ENCODE measurements at regions not wholly inside any gene's neighbourhood (a gene's known extent, or its start where the extent isn't known, plus 50 kb on each side); places are given as distances from the start of the nearest gene placed in this dataset.
"Not testable (repeated sequence)": the region's sequence is repeated elsewhere in the genome, so short reads cannot be mapped to it uniquely, and the experiment has no call there.

DNA sequence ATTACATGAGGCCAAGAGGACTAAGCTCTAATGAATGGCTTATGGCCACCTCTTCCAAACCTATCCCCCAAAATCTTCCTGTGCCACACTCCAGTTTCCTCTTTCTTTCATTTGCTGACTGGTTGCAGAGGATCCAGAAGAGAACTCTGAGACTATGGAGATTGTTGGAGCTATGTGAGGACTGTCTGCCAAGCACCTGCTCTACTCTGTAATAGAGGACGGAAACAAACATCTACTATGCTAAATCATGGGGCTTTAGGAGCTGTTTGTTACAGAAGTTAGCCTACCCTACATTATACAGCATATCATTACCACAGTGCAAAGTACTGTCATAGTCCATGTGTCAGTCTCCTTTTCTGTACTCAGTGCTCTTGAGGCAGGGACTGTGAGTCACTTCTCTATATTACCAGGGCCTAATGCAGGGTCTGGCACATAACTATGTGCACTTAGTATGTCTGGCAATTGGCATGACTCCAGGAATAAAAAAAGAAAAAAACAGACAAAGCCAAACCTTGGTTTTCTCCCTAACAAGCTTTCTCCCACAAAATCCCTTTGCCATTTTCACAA lies 95.1 kb downstream of the RPAP3 start:
- Histone ChIP-seq H3K27me3 (ENCODE audit: control insufficient read depth in 1 of 2, insufficient read depth in 2 of 2, low read length in 1 of 2) (no peaks in the 10 kb centered on the region), H3K4me3 (ENCODE audit: low read length in 2 of 2) (no peak overlapping the region), H3K9me3 (ENCODE audit: control insufficient read depth, low read length) (peaks cover 5% of the 10 kb centered on the region), H3K36me3 (ENCODE audit: control insufficient read depth in 1 of 2, insufficient read depth in 2 of 2, low read length in 1 of 2) (no peaks in the 10 kb centered on the region), H3K4me1 (ENCODE audit: control insufficient read depth in 1 of 2, insufficient read depth in 2 of 2, low read length in 2 of 2) (no peaks in the 10 kb centered on the region), H3K27ac (ENCODE audit: low read depth in 1 of 2, low read length in 2 of 2) (no peak overlapping the region)
- 88 to 91% methylated on average over 1 of the region's 1 CpG for WGBS, 2 donors
- DNase-seq = no peak
- intact Hi-C loops (cut with DNase I) = no loop called here
- ATAC-seq (ENCODE audit: low FRiP score) = no peak

DNA sequence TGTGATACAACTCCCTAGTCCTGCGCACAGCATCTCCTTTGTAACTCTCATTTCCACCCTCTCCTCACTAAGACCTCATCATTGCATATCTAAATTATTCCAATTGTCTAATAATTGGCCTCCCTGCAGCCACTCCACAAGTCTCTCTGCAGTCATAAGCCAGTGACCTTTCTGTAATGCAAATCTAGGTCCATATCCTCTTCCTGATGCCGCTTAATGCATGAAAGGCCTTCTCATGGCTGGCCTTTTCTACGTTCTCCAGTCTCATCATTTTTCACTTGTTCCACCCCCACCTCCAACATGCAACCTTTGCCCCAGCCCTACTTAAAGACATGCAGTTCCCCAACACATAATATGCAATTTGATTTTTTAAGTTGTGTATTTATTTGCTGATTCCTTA lies 96.0 kb downstream of the RPAP3 start:
- no peaks in the 10 kb centered on the region for H3K4me1 ChIP-seq (ENCODE audit: control insufficient read depth in 1 of 2, insufficient read depth in 2 of 2, low read length in 2 of 2)
- H3K27me3 ChIP-seq (ENCODE audit: control insufficient read depth in 1 of 2, insufficient read depth in 2 of 2, low read length in 1 of 2) = no peaks in the 10 kb centered on the region
- H3K36me3 ChIP-seq (ENCODE audit: control insufficient read depth in 1 of 2, insufficient read depth in 2 of 2, low read length in 1 of 2) = no peaks in the 10 kb centered on the region
- H3K27ac ChIP-seq (ENCODE audit: low read depth in 1 of 2, low read length in 2 of 2) = no peak overlapping the region
- H3K4me3 ChIP-seq (ENCODE audit: low read length in 2 of 2) = no peak overlapping the region
- ATAC-seq (ENCODE audit: low FRiP score) (no peak), DNase-seq (no peak)
- intact Hi-C loops (cut with DNase I) = no loop called here
- H3K9me3 ChIP-seq (ENCODE audit: control insufficient read depth, low read length) = peaks cover 5% of the 10 kb centered on the region
- WGBS, 2 donors = 95 to 100% methylated on average over 3 of the region's 3 CpGs

DNA sequence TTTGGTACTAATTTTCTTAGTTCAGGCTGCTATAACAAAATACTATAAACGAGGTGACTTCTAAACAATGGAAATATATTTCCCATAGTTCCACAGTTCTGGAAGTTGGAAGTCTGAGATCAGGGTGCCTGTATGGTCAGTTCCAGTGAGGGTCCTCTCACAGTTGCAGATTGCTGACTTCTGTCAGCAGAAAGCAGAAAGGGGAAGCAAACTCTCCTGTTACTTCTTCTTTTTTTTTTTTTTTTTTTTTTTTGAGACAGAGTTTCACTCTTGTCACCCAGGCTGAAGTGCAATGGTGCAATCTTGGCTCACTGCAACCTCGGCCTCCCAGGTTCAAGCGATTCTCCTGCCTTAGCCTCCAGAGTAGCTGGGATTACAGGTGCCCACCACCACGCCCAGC lies 97.2 kb downstream of the RPAP3 start:
- WGBS, 2 donors = 93 to 95% methylated on average over 4 of the region's 4 CpGs
- H3K36me3 ChIP-seq (ENCODE audit: control insufficient read depth in 1 of 2, insufficient read depth in 2 of 2, low read length in 1 of 2); H3K27ac ChIP-seq (ENCODE audit: low read depth in 1 of 2, low read length in 2 of 2); H3K27me3 ChIP-seq (ENCODE audit: control insufficient read depth in 1 of 2, insufficient read depth in 2 of 2, low read length in 1 of 2); intact Hi-C loops (cut with DNase I); H3K9me3 ChIP-seq (ENCODE audit: control insufficient read depth, low read length); H3K4me3 ChIP-seq (ENCODE audit: low read length in 2 of 2); ATAC-seq (ENCODE audit: low FRiP score); H3K4me1 ChIP-seq (ENCODE audit: control insufficient read depth in 1 of 2, insufficient read depth in 2 of 2, low read length in 2 of 2): not testable (repeated sequence)
- DNase-seq = peak in 1 of 2 donors; percentile 44

DNA sequence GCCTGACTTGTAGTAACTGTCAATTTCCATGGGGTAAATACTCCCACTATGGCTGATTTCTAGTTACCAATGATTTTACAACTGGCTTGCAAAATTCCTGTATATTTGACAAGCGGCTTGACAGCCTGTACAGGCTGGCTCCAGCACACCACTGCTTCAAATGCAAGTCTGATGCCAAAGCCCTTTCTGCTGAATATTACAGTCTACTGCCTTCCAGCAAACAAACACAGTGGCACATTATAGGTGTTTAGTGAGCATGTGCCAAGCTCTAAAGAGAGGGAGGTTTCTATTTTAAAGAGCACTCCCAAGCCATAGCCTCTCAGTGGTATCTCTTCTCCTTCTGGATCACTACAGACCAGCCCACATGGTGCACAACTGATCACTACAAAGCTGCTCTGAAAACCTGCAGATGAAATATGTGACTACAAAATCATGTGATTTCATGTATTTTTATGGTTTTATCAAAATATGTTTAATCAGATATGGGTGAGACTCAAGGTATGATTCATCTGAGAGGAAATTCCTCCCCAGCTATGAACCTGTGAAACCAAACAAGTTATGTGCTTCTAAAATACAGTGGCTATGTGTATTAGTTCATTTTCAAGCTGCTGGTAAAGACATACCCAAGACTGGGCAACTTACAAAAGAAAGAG lies 101.5 kb downstream of the RPAP3 start:
- DNase-seq = no peak
- no peaks in the 10 kb centered on the region for H3K4me1 ChIP-seq (ENCODE audit: control insufficient read depth in 1 of 2, insufficient read depth in 2 of 2, low read length in 2 of 2)
- no peaks in the 10 kb centered on the region for H3K27me3 ChIP-seq (ENCODE audit: control insufficient read depth in 1 of 2, insufficient read depth in 2 of 2, low read length in 1 of 2)
- no peak for ATAC-seq (ENCODE audit: low FRiP score)
- WGBS, 2 donors = 76 to 87% methylated on average over 1 of the region's 1 CpG
- no peaks in the 10 kb centered on the region for H3K36me3 ChIP-seq (ENCODE audit: control insufficient read depth in 1 of 2, insufficient read depth in 2 of 2, low read length in 1 of 2)
- intact Hi-C loops (cut with DNase I) = no loop called here
- H3K9me3 ChIP-seq (ENCODE audit: control insufficient read depth, low read length) = no peaks in the 10 kb centered on the region
- H3K4me3 ChIP-seq (ENCODE audit: low read length in 2 of 2) = no peak overlapping the region
- no peak overlapping the region for H3K27ac ChIP-seq (ENCODE audit: low read depth in 1 of 2, low read length in 2 of 2)

DNA sequence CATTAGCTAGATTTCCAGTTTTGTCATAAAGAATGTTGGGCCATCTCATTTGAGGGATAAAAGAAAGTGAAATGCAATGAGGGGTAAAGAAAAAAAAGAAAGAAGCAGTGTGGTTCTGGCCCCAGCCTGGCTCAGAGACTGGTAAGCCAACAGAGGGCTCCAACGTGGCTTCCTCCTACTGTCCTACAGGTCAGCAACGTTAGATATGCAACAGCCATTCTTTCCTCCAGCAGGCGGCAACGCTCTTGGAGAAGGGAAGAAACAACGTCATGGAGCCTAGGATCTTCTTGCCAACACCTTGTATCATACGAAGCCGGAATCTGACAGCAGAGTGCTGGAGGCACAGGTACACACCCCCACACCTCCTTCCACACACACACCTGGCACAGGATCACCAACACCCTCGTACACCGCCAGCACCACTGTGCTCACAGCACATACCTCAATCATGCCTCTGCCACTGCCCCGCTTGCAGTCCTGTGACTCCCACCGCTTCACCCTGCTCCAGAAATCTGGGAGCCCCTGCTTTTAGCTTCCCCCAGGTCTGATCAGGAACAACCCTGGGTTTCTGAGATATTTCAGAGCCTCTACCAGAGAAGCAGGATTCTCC lies 102.8 kb downstream of the RPAP3 start:
- DNase-seq = no peak
- Histone ChIP-seq H3K4me1 (ENCODE audit: control insufficient read depth in 1 of 2, insufficient read depth in 2 of 2, low read length in 2 of 2) (no peaks in the 10 kb centered on the region), H3K4me3 (ENCODE audit: low read length in 2 of 2) (no peak overlapping the region), H3K27ac (ENCODE audit: low read depth in 1 of 2, low read length in 2 of 2) (no peak overlapping the region), H3K27me3 (ENCODE audit: control insufficient read depth in 1 of 2, insufficient read depth in 2 of 2, low read length in 1 of 2) (no peaks in the 10 kb centered on the region), H3K9me3 (ENCODE audit: control insufficient read depth, low read length) (no peaks in the 10 kb centered on the region), H3K36me3 (ENCODE audit: control insufficient read depth in 1 of 2, insufficient read depth in 2 of 2, low read length in 1 of 2) (no peaks in the 10 kb centered on the region)
- intact Hi-C loops (cut with DNase I) = no loop called here
- WGBS, 2 donors = 87 to 88% methylated on average over 11 of the region's 11 CpGs
- ATAC-seq (ENCODE audit: low FRiP score) = no peak

DNA sequence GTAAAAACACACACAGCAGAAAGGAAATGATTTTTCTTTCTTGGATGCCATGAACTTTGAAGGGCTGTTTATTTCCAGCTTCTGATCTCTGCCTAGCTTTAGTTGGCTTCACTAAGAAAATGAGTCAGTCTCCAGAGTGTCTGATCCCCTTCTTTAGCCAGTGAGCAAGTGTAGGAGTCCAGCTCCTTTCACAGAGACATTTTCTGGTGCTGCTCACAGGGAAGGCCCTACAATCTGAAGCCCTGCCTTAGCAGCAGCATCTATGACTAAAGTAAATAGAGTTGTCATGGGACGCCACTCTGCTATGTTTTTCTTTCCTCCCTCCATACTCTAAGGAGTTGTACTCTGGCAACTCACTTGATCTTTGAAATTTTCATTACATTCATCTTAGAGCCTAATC lies 103.5 kb downstream of the RPAP3 start:
- no peaks in the 10 kb centered on the region for H3K27me3 ChIP-seq (ENCODE audit: control insufficient read depth in 1 of 2, insufficient read depth in 2 of 2, low read length in 1 of 2)
- intact Hi-C loops (cut with DNase I) = no loop called here
- no peaks in the 10 kb centered on the region for H3K9me3 ChIP-seq (ENCODE audit: control insufficient read depth, low read length)
- no peaks in the 10 kb centered on the region for H3K36me3 ChIP-seq (ENCODE audit: control insufficient read depth in 1 of 2, insufficient read depth in 2 of 2, low read length in 1 of 2)
- 5 to 6% methylated on average over 1 of the region's 1 CpG for WGBS, 2 donors
- ATAC-seq (ENCODE audit: low FRiP score) (peak; percentile 78), DNase-seq (no peak)
- H3K4me3 ChIP-seq (ENCODE audit: low read length in 2 of 2) = no peak overlapping the region
- H3K27ac ChIP-seq (ENCODE audit: low read depth in 1 of 2, low read length in 2 of 2) = peak overlapping the region in 1 of 2 donors; percentile 43
- no peaks in the 10 kb centered on the region for H3K4me1 ChIP-seq (ENCODE audit: control insufficient read depth in 1 of 2, insufficient read depth in 2 of 2, low read length in 2 of 2)

DNA sequence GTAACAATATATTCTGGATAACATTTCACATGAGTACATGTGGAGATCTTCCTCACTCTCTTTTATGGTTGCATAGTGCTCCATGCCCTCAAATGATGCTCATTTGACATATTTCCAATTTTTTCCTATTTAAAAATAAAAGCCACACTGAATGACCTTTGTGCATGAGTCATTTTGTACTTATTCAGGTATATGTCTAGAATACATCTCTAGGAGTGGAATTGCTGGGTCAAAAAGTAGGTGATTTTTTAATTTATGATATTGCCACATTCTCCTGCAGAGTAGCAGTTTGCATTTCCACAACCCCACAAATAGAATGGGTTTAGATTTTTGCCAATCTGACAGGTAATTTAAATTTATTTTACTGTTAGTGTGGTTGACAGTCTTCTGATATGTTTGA lies 104.8 kb downstream of the RPAP3 start:
- Histone ChIP-seq H3K9me3 (ENCODE audit: control insufficient read depth, low read length) (no peaks in the 10 kb centered on the region), H3K27me3 (ENCODE audit: control insufficient read depth in 1 of 2, insufficient read depth in 2 of 2, low read length in 1 of 2) (no peaks in the 10 kb centered on the region), H3K4me3 (ENCODE audit: low read length in 2 of 2) (no peak overlapping the region), H3K4me1 (ENCODE audit: control insufficient read depth in 1 of 2, insufficient read depth in 2 of 2, low read length in 2 of 2) (no peaks in the 10 kb centered on the region), H3K27ac (ENCODE audit: low read depth in 1 of 2, low read length in 2 of 2) (no peak overlapping the region), H3K36me3 (ENCODE audit: control insufficient read depth in 1 of 2, insufficient read depth in 2 of 2, low read length in 1 of 2) (no peaks in the 10 kb centered on the region)
- ATAC-seq (ENCODE audit: low FRiP score) (no peak), DNase-seq (no peak)
- intact Hi-C loops (cut with DNase I) = no loop called here

DNA sequence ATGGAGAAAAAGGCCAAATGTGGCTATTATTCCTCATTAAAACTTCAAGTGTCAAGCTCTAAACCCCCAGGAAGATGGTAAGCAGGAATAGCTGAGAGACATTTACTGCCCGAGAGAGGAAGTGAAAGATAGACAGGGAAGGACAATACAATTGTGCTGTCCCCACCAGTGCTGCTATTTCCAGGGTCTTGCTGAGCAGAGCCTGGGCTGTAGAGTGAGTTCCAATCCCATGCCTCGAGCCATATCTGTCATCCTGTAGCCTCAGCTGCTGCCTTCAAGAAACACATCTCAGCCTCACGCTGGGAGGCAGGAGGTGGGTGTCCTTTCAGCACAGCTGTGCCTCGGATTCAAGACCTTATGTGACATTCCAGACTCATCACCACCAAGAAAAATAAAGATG lies 114.0 kb downstream of the RPAP3 start:
- no peaks in the 10 kb centered on the region for H3K27me3 ChIP-seq (ENCODE audit: control insufficient read depth in 1 of 2, insufficient read depth in 2 of 2, low read length in 1 of 2)
- no peaks in the 10 kb centered on the region for H3K4me1 ChIP-seq (ENCODE audit: control insufficient read depth in 1 of 2, insufficient read depth in 2 of 2, low read length in 2 of 2)
- no peaks in the 10 kb centered on the region for H3K9me3 ChIP-seq (ENCODE audit: control insufficient read depth, low read length)
- intact Hi-C loops (cut with DNase I) = loop anchor here in 1 of 2 donors (10.0 kb wide), 1 partner anchor 1447 kb away; no protein-coding TSS in a partner anchor
- WGBS, 2 donors = 29 to 39% methylated on average over 4 of the region's 4 CpGs
- H3K36me3 ChIP-seq (ENCODE audit: control insufficient read depth in 1 of 2, insufficient read depth in 2 of 2, low read length in 1 of 2) = no peaks in the 10 kb centered on the region
- ATAC-seq (ENCODE audit: low FRiP score) (no peak), DNase-seq (no peak)
- no peak overlapping the region for H3K4me3 ChIP-seq (ENCODE audit: low read length in 2 of 2)
- H3K27ac ChIP-seq (ENCODE audit: low read depth in 1 of 2, low read length in 2 of 2) = no peak overlapping the region

DNA sequence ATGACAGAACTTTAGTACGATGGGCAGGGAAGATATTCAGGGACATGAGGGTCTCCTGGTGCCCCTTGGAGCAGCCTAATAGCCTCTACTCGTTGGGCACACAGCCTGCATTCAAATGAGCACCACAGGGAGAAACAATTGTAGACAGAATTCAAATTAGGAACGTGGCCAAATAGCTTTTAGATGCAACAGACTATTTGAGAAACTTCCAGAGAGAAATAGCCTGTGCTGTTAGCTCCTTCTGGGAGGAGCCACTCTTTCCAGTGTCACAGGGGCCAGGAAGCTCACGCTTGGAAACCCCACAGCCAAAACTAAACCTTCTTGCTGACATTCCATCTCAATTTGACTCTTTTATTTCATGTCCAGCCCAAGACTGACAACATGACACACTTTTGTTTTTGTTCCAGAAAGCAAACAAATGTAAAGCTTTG lies 114.5 kb downstream of the RPAP3 start:
- H3K27me3 ChIP-seq (ENCODE audit: control insufficient read depth in 1 of 2, insufficient read depth in 2 of 2, low read length in 1 of 2) = no peaks in the 10 kb centered on the region
- WGBS, 2 donors = 43 to 51% methylated on average over 4 of the region's 4 CpGs
- no peaks in the 10 kb centered on the region for H3K9me3 ChIP-seq (ENCODE audit: control insufficient read depth, low read length)
- no peaks in the 10 kb centered on the region for H3K4me1 ChIP-seq (ENCODE audit: control insufficient read depth in 1 of 2, insufficient read depth in 2 of 2, low read length in 2 of 2)
- H3K27ac ChIP-seq (ENCODE audit: low read depth in 1 of 2, low read length in 2 of 2) = no peak overlapping the region
- DNase-seq = no peak
- no peak overlapping the region for H3K4me3 ChIP-seq (ENCODE audit: low read length in 2 of 2)
- no peak for ATAC-seq (ENCODE audit: low FRiP score)
- no peaks in the 10 kb centered on the region for H3K36me3 ChIP-seq (ENCODE audit: control insufficient read depth in 1 of 2, insufficient read depth in 2 of 2, low read length in 1 of 2)
- intact Hi-C loops (cut with DNase I) = loop anchor here in 1 of 2 donors (10.0 kb wide), 1 partner anchor 1447 kb away; no protein-coding TSS in a partner anchor

All from aorta (tissue), 5 donors.